Sciatic nerve (tissue), 2 donors: ENCODE measurements at regions not wholly inside any gene's neighbourhood (a gene's known extent, or its start where the extent isn't known, plus 50 kb on each side); places are given as distances from the start of the nearest gene placed in this dataset.

Source experiments
- ATAC-seq: fragments of 200-7000 bp; cut with Tn5 transposase; one replicate; pipeline ENCODE4 v1.9.1; 2020; ENCODE audit warnings: mild to moderate bottlenecking, moderate library complexity
- DNase-seq: peaks from one replicate; pipeline ENCODE4 v3.0.0-alpha.2; 2020; ENCODE audit warnings: low spot score
- intact Hi-C: fragments of 100-400 bp; cut with DNase I; formaldehyde crosslinking; loops from one replicate; pipeline ENCODE4 v1.14.2; 2022
- donor health status: DM: no; HTN: no; CAD: no.
- donor health status: DM: no; HTN: no; CAD: no.

DNA sequence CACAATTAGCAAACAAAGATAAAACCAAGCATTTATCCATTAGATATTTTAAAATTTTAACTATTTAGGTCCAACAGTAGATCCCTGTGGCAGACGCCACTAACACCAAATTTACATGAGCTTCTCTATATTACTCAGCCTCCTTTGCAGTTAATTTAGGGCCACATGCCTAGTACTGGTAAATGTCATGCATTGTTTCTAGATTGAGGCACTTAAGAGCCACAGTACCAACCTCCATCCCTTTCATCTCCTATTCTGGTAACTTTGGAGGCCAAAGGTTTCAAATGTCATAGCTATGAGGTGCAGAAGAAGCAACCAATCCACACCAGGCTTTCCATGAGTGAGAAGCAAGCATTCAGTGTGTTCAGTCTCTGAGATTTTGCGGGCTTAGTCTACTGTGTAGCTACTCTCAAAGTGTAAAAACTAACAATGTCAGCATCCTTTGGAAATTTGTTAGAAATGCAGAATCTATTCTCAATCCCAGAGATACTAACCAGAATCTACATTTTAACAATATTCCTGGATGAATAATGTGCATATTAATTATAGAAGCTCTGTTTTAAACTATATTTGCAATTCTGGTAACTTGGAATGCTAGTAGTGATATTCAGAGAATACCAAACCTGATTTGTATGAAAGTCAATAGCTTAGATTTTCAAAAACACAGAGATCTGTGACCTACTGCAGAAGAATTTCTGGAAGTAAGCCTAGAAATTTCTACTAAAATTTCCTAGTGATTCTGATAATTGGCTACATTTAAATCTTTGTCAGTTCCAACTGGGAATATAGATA lies 206.3 kb upstream of the CD96 start:
- ATAC-seq = no peak
- DNase-seq = no peak
- intact Hi-C loops = no loop called here

DNA sequence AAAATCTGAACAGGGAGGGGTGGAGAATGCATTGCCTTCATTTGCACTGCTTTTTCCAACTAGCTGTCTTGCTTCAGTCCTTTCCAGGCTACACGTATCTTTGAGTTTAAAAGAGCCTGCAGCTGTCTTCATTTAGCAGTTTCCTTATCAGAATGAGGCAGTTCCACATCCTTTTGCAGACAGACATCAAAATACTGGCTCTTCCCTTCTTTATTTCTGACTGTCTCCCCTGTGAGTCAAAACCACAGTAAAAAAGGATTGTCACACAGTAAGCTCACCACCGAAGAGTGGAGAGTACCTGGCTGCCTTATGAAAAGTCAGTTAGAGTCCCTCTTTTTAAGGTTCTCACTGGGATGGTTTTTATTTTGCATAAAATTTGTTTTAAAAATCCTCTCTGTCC lies 205.5 kb upstream of the CD96 start:
- no peak for ATAC-seq
- intact Hi-C loops = no loop called here

DNA sequence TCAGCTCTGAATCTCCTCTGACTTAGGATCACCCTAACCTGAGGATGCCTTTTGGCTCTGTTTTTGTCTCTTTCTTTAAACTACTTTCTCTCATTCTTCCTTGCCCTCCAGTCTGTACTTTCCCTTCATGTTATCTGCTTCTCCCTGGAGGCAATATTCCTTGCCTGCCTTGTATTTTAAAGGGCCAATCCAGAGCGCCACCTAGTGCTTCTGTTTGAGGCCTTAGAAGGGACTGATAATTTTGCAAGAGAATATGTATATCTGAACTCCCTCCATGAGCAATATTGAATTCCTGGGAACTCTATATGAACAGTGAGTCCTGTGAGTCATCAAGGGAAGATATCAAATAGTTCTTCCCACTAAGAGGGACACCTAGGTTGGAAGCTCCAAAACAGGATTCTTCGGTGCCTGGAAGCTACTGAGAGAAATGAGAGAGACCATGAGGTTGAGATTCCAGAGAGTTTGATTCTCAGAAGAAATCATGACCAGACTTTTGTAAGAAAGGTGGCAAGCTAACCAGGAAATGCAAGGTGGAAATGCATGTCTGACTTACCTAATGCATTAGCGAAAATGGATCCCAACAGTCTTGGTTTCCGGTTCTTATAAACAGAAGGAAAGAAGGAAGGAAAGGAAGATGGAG lies 203.8 kb upstream of the CD96 start:
- ATAC-seq (no peak), DNase-seq (peak; percentile 64)
- intact Hi-C loops = no loop called here

More for the DNA sequence above, 205.5 kb upstream of the CD96 start:
- DNase-seq = no peak

DNA sequence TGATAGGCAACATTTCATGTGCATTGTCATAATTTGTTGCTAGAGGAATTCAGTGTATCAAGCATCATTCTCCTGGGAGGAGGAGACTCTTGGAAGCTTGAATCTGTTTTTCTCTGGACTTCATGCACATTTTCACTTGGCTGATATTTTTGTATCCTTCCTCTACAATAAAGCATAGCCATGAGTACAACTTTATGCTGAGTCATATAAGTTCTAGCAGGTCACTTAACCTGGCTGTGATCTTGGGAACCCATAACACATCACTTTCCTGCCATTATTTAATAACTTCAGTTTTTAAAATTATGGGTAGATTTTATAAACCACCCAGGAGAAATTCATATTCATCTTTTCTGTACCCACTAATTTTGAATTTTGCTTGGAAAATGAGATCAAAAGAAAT lies 203.0 kb upstream of the CD96 start:
- intact Hi-C loops = no loop called here
- no peak for DNase-seq
- ATAC-seq = no peak

DNA sequence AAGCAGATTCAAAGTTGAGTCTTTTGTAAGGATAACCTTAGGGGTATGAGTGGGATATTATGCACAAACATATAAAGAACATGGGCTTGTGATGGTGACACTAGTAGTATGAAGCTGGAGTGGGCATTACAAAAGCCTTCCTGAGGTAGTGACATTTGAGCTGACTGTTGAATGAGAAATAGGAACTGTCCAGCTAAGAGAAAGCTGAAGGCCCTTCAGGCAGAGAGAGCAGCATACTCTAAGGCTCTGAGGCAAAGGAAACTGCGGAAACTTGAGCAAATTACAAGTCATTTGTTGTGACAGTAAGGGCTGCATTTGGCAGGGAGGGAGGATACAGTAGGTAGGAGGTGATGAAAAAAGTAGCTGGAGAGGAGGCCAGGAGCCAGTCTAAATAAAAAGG lies 190.7 kb upstream of the CD96 start:
- no peak for ATAC-seq
- intact Hi-C loops = no loop called here

DNA sequence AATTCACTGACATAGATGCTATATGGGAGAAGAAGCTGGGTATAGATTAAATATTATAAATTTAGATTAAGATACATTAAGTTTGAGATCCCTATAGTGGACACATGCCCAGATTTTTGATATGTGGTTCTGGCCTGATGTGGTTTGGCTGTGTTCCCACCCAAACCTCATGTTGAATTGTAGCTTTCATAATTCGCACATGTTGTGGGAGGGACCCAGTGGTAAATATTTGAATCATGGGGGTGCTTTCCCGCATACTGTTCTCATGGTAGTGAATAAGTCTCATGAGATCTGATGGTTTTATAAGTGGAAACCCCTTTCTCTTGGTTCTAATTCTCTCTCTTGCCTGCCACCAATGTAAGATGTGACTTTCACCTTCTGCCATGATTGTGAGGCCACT lies 189.4 kb upstream of the CD96 start:
- no peak for DNase-seq
- intact Hi-C loops = no loop called here
- no peak for ATAC-seq

More for the DNA sequence above, 190.7 kb upstream of the CD96 start:
- DNase-seq = no peak

DNA sequence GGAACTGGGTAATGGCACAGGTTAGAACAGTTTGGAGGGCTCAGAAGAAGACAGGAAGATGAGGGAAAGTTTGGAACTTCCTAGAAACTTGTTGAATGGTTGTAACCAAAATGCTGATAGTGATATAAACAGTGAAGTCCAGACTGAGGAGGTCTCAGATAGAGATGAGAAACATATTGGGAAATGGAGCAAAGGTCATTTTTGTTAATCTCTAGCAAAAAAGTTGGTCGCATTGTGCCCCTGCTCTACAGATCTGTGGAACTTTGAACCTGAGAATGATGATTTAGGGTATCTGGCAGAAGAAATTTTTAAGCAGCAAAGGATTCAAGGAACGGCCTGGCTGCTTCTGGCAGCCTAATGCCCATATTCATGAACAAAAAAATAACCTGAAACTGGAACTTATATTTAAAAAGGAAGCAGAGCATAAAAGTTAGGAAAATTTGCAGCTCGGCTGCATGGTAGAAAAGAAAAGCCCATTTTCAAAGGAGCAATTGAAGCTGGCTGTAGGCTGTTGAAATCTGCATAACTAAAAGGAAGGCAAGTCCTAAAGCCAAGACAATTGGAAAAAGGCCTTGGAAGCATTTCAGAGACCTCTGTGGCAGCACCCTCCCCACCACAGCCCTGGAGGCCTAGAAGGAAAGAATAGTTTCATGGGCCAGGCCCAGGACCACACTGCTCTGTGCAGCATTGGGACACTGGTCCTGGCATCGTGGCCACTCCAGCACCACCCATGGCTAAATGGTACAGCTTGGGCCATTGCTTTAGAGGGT lies 182.6 kb upstream of the CD96 start:
- intact Hi-C loops = no loop called here
- DNase-seq = no peak
- ATAC-seq = no peak

DNA sequence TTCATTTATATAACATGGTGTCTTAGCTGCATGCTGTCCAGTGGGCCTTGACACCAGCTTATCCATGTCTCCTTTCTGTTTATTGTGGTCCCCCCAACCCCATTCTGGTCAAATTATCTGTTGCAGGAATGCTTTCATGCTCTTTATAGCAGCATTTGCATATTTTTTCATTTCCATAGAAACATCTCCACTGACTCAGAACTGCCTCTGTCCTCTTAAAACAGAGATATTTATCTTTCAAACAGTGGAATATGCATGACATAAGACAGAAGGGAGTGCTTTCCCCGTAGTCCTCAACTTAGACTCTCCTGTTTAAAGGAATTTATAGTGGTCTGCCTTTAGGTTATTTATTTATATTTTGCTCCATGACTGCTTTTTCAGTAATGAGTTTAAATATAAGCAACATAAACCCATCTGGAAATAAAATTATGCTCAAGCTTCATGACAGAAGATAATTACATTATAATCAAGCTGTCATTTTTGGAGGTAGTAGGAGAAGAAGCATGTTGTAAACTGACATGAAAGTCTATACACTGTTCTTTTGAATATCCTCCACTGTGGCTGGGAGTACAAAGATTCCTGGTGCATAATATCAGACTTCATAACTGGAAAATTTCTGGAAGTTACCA lies 179.5 kb upstream of the CD96 start:
- ATAC-seq (no peak), DNase-seq (no peak)
- intact Hi-C loops = no loop called here

DNA sequence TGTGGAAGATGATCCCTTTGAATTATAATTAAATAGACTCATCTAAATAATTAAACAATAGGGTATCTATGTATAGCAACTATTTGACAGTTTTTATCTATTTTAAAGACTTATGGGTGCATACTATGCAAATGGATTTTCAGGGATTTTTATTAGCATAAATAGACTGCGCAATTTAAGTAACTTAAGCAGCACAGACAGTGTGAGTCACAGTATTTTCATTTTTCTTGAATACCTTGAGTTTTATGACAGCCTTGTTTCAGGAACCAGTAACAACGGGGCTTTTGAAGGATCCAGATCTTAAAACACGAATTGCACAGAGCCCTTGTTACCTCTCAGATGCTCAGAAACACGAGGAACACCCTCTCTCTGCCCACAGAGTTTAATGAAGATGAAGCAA lies 175.5 kb upstream of the CD96 start:
- ATAC-seq (no peak), DNase-seq (no peak)
- intact Hi-C loops = no loop called here

DNA sequence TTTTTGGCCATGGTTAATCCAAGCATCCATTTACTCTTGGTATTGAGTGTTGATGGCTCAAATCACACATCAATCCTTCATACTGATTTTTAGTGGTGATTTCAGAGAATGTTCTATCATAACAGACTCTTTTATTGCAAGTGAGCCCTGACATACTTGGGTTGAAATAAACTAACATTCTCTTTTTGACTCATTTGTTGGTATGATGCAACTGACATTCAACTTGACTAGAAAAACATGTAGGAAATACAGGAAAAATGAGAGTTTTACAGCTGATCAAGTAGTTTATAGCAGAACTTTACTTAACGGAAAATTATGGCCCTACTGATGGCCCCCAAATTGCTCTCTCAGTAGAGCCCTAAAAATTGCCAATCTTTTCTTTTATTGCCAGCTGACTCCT lies 173.9 kb upstream of the CD96 start:
- no peak for DNase-seq
- ATAC-seq = no peak
- intact Hi-C loops = no loop called here

DNA sequence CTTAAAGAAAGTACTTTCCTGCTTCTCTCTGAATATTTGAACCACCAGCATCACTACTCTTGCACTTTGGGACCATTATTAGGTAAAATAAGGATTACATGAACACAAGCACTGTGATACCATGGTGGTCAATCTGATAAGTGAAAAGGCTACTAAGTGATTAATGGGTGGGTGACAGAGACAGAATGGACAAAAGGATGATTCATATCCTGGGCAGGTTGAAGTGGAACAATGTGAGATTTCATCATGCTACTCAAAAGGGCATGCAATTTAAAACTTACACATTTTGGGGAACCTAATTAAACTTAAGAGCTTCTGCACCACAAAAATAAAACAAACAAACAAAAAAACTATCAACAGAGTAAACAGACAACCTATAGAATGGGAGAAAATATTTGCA lies 172.0 kb upstream of the CD96 start:
- no peak for DNase-seq
- no peak for ATAC-seq
- intact Hi-C loops = no loop called here

DNA sequence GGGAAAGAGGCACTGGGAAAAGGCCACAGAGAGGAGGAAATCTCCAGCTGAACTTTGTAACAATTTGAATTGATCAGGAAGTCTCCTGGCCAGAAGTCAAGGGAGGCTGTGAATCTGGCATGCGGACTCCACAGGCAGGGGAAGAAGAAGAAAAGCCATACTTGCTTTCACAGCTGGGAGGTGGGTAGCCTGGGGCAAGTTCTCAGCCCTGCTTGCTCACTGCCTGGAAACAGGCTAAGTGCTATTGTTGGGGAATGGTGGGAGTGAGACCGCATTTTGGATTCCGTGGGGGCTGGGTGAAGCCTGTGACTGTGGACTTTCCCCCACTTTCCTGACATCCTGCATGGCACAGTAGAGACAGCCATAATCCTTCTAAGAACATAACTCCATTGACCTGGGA lies 168.8 kb upstream of the CD96 start:
- DNase-seq (no peak), ATAC-seq (no peak)
- intact Hi-C loops = no loop called here

DNA sequence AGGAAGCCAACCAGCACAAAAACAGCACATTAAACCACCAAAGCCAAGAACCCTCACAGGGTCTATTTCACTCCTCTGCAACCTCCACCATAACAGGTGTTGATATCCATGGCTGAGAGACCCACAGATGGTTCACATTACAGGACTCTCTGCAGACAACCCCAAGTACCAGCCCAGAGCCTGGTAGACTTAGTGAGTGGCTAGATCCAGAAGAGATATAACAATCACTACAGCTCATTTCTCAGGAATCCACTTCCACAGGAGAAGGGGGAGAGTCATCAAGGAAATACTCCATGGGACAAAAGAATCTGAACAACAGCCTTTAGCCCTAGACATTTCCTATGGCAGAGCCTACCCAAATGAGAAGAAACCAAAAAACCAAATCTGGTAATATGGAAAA lies 168.1 kb upstream of the CD96 start:
- intact Hi-C loops = no loop called here
- no peak for ATAC-seq
- no peak for DNase-seq

DNA sequence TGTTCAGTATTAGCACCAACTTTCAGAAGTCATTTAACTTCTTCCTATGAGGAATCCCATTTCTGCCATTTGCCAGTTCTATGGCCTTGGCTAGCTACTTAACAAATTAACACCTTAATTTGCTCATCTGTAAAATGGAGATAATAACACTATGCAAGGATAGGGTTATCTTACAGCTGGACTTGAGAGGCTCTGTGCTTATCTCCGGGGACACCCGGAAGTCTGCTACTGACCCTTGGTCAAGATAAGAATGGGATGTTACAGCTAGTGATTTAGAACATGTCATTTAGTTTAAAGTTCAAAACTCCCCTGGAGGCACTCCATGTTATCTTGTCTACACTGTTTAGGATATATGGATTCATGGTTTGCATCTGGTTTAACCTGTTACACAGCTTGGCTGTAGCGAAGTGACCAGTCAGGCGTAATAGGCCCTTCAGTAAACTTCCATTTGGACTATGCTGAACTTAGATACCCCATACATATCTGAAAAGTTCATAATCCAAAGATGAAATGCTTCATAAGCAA lies 156.0 kb upstream of the CD96 start:
- intact Hi-C loops = no loop called here
- ATAC-seq (no peak), DNase-seq (no peak)

DNA sequence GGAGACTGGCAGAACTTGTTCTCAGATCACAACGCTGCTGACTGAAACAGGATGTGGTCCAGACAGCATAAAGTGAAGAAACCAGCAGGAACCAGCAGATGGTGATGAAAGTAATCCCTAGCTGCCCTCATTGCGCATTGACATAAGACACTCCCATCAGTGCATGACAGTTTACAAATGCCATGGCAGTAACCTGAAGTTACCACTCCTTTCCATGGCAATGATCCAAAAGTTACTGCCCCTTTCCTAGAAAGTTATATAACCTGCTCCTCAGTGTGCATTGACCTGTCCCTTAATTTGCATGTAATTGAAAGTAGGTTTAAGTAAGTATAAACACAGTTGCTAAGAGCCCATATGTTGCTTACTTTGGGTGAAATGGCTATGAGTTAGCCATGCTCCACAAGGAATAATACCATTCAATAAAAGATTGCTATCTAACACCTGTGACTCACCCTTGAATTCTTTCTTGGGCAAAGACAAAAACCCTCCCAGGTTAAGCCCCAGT lies 149.1 kb upstream of the CD96 start:
- DNase-seq (no peak), ATAC-seq (no peak)
- intact Hi-C loops = no loop called here

DNA sequence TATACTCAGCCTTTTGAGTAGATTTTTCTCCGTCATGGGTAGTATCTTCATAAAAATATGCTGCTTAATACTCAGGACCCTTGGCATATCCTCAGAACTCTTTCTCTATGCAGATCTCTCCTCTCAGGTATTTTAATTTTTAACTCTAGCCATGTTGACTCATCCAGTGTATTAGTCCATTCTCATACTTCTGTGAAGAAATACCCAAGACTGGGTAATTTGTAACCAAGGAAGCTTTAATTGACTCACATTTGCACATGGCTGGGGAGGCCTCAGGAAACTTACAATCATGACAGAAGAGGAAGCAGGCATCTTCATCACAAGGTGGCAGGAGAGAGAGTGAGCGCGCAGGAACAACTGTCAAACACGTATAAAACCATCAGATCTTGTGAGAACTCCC lies 129.3 kb upstream of the CD96 start:
- intact Hi-C loops = no loop called here
- DNase-seq (no peak), ATAC-seq (no peak)

DNA sequence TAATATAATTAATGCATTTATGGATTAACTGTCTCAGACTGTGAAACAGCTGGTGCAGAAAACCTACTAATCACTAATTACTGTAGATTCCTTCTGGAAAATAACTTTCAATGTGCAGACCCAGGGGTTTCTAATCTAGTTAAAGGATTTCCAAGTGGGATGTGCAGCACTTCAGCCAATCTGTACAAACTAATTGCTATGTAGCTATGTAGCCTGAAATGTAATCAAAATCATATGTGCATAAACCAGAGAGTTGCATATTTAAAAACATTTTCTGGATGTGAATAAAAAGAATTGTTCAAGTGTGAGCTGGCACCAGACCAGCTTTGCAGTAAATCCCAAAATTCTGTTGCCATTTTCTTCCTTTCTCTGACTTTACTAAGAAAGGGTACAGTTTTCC lies 127.5 kb upstream of the CD96 start:
- ATAC-seq (no peak), DNase-seq (no peak)
- intact Hi-C loops = no loop called here

DNA sequence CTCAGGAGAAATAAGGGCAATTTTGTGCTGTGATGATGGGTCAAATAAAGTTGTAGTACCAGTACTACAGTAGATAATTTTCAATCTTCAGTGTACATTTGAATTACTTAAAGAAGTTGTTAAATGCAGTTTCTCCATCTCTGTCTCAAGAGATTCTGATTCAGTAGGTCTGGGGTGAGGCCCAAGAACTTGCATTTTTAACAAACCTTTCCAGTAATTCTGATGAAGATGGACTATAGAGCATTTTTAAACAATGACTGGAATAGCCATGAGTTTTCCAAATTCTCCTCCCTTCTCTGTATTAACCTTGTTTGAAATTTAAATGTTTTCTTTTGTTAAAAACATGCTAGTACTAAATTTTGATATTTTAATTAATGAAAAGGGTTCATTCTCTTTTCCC lies 127.0 kb upstream of the CD96 start:
- intact Hi-C loops = no loop called here
- ATAC-seq (no peak), DNase-seq (no peak)

DNA sequence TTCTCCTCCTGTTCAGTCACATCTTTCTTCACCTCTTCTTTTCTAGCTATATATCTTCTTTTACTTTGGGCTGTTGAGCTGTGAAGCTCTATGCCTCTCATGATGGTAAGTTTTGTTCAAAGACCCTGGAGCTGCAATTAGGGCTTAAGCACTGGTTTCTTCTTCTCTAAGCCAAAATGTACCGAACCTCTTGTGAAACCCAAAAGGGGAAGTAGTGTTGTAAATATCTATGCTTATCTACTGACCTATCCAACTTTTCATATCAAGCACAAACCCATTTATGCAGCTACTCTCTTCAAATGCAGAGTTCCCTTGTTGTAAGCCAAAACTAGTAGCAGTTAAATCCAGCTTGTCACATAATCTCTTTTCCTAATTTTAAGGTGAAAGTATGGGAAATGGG lies 123.6 kb upstream of the CD96 start:
- ATAC-seq = no peak
- intact Hi-C loops = no loop called here
- no peak for DNase-seq
